Endothelial cell of umbilical vein (primary cell): ENCODE measurements at regions not wholly inside any gene's neighbourhood (a gene's known extent, or its start where the extent isn't known, plus 50 kb on each side); places are given as distances from the start of the nearest gene placed in this dataset.

Experiments
- BruUV-seq: library from RNA; stranded (reverse); fragments of 400-500 nt; replicated peaks from 2 replicates; lab custom pipeline; 2021; lab: Mats Ljungman, UMichigan
- CTCF ChIA-PET: fragments of 300-600, 350-600 bp; sonication (Branson Sonifier 250); formaldehyde crosslinking; loops from one replicate; lab custom pipeline; 2021; ENCODE audit warnings: antibody characterized with exemption, inconsistent platforms; lab: Charles Lee
- POLR2A ChIA-PET: fragments of 300-600, 350-600 bp; sonication (Branson Sonifier 250); formaldehyde crosslinking; loops from one replicate; lab custom pipeline; 2021; ENCODE audit warnings: antibody characterized with exemption, inconsistent platforms; lab: Charles Lee
- DNase-seq: peaks from one replicate; pipeline ENCODE4 v3.0.0-alpha.2; 2011; ENCODE audit warnings: low read depth, low spot score
- FAIRE-seq: peaks from 2 replicates; lab custom pipeline; 2011; peaks lifted over from hg19 to GRCh38; lab: Jason Lieb, UNC
- H2AFZ ChIP-seq: 2 replicates; pipeline ENCODE4 v1.6.0; 2012; ENCODE audit warnings: low read depth, low read length, control low read depth, inconsistent platforms
- H3K27ac ChIP-seq: 2 replicates; pipeline ENCODE4 v1.5.1; 2011; ENCODE audit warnings: low read depth, mild to moderate bottlenecking, control low read depth, low read length, moderate library complexity; ENCODE audit not compliant: insufficient read depth
- H3K27me3 ChIP-seq, 2 experiments: 2 replicates each; pipeline versions ENCODE4 v1.6.0 to v1.6.1; 2011; ENCODE audit warnings: low read length in 2 of 2, mixed read lengths in 1 of 2; ENCODE audit not compliant: control insufficient read depth in 2 of 2, insufficient read depth in 2 of 2
- H3K36me3 ChIP-seq, 2 experiments: 2 replicates in 1 of 2; 3 replicates in 1 of 2; pipeline ENCODE4 v1.5.1; 2011; ENCODE audit warnings: low read length in 2 of 2, mild to moderate bottlenecking in 1 of 2, moderate library complexity in 1 of 2; ENCODE audit not compliant: control insufficient read depth in 2 of 2, insufficient read depth in 2 of 2; ENCODE audit errors: extremely low read depth in 1 of 2
- H3K4me1 ChIP-seq: 3 replicates; pipeline ENCODE4 v1.5.1; 2011; ENCODE audit warnings: mild to moderate bottlenecking, low read length; ENCODE audit not compliant: control insufficient read depth, insufficient read depth; ENCODE audit errors: extremely low read depth
- H3K4me2 ChIP-seq: 2 replicates; pipeline ENCODE4 v1.6.1; 2011; ENCODE audit warnings: low read length, control low read depth, mixed read lengths; ENCODE audit not compliant: insufficient read depth
- H3K4me3 ChIP-seq, 3 experiments: fragments of 200-600 bp in 1 of 3; sonication (generic), shearing (Covaris generic) in 1 of 3; replicated peaks in 1 of 3; 2 replicates each; pipeline ENCODE4 v1.5.1; 2011 to 2016; ENCODE audit warnings: control low read depth in 3 of 3, low read length in 3 of 3, mild to moderate bottlenecking in 2 of 3, inconsistent platforms in 1 of 3, low read depth in 1 of 3, moderate library complexity in 1 of 3; ENCODE audit not compliant: insufficient read depth in 1 of 3
- H3K79me2 ChIP-seq: 2 replicates; pipeline ENCODE4 v1.6.0; 2012; ENCODE audit warnings: low read length, inconsistent platforms; ENCODE audit not compliant: control insufficient read depth, insufficient read depth
- H3K9ac ChIP-seq: replicated peaks from 2 replicates; pipeline ENCODE3; 2011; ENCODE audit warnings: low read length, control low read depth; ENCODE audit not compliant: insufficient read depth; ENCODE audit errors: extremely low read depth
- H3K9me1 ChIP-seq: replicated peaks from 3 replicates; pipeline ENCODE4 v1.6.0; 2011; ENCODE audit warnings: mild to moderate bottlenecking, low read length; ENCODE audit not compliant: control insufficient read depth, insufficient read depth; ENCODE audit errors: extremely low read depth
- H3K9me3 ChIP-seq: replicated peaks from 2 replicates; pipeline ENCODE4 v1.5.1; 2012; ENCODE audit warnings: low read length, inconsistent platforms; ENCODE audit not compliant: control insufficient read depth, insufficient read depth
- H4K20me1 ChIP-seq: replicated peaks from 2 replicates; pipeline ENCODE3; 2011; ENCODE audit warnings: mild to moderate bottlenecking, low read length; ENCODE audit not compliant: control insufficient read depth, insufficient read depth; ENCODE audit errors: extremely low read depth
- EZH2 ChIP-seq: IDR thresholded peaks from 2 replicates; pipeline ENCODE4 v1.6.1; 2012; ENCODE audit warnings: borderline replicate concordance, low read depth, mild to moderate bottlenecking, moderate library complexity, low read length, inconsistent platforms; ENCODE audit not compliant: severe bottlenecking
- FOS ChIP-seq: IDR thresholded peaks from 2 replicates; pipeline ENCODE4 v1.6.1; 2011; ENCODE audit warnings: mild to moderate bottlenecking, low read length, moderate library complexity, borderline replicate concordance; ENCODE audit not compliant: insufficient read depth
- GATA2 ChIP-seq: IDR thresholded peaks from 2 replicates; pipeline ENCODE4 v1.7.0; 2011; ENCODE audit warnings: low read depth, mild to moderate bottlenecking, moderate library complexity, mixed read lengths, low read length; ENCODE audit not compliant: insufficient read length, insufficient read depth
- JUN ChIP-seq: IDR thresholded peaks from 2 replicates; pipeline ENCODE4 v1.6.1; 2011; ENCODE audit warnings: borderline replicate concordance, low read depth; ENCODE audit not compliant: insufficient read length, insufficient read depth
- MAX ChIP-seq: IDR thresholded peaks from 2 replicates; pipeline ENCODE4 v1.6.1; 2011; ENCODE audit not compliant: insufficient read depth, insufficient read length
- MYC ChIP-seq: IDR thresholded peaks from one replicate; pipeline ENCODE4 v1.6.1; 2011; ENCODE audit warnings: mild to moderate bottlenecking, low read depth, low read length
- POLR2A ChIP-seq: IDR thresholded peaks from 2 replicates; pipeline ENCODE4 v1.6.1; 2012; ENCODE audit warnings: low read depth, mild to moderate bottlenecking, control low read depth, low read length
- POLR2AphosphoS5 ChIP-seq: IDR thresholded peaks from 2 replicates; pipeline ENCODE4 v1.6.1; 2012; ENCODE audit warnings: low read depth, mild to moderate bottlenecking, control low read depth, low read length, moderate library complexity; ENCODE audit not compliant: insufficient read depth
- dilution Hi-C: fragments of 300-500 bp; cut with MboI; formaldehyde crosslinking; loops from one replicate; pipeline ENCODE4 v1.15.0; 2019; ENCODE audit warnings: low sequenced_read_pairs; ENCODE audit not compliant: extremely low pct_ligation_motif_present
- intact Hi-C: fragments of 100-400 bp; cut with micrococcal nuclease; formaldehyde crosslinking; loops from one replicate; pipeline ENCODE4 v1.10.0; 2022
- TF ChIP-seq, protein P1 (sequence below), 2 donors: IDR thresholded peaks; 1 replicate in 1 of 2; 2 replicates in 1 of 2; pipeline ENCODE4 v1.5.1; 2011; ENCODE audit warnings: low read length in 2 of 2, mild to moderate bottlenecking in 2 of 2, moderate library complexity in 2 of 2, control low read depth in 1 of 2, inconsistent platforms in 1 of 2, low read depth in 1 of 2; ENCODE audit not compliant: insufficient read depth in 1 of 2; ENCODE audit errors: extremely low read depth in 1 of 2

GRCh38 chr17:77709594-77709993, 248.9 kb upstream of the TNRC6C start:
- H3K9me1 ChIP-seq, result no peaks in the 10 kb centered on the region
- no peak for FAIRE-seq
- POLR2A ChIA-PET, result no interaction called here

More at GRCh38 chr17:77709594-77709993, 248.9 kb upstream of the TNRC6C start:
- Histone ChIP-seq H2AFZ (no peak overlapping the region), H3K9ac (no peak overlapping the region), H3K36me3 (no peaks in the 10 kb centered on the region), H3K27ac (no peak overlapping the region), H3K4me2 (no peak overlapping the region), H3K9me3 (no peaks in the 10 kb centered on the region), H3K4me3 (no peak overlapping the region), H3K79me2 (no peaks in the 10 kb centered on the region), H4K20me1 (no peaks in the 10 kb centered on the region), H3K4me1 (no peaks in the 10 kb centered on the region), H3K27me3 (peaks cover 0 to 5% of the 10 kb centered on the region in 2 experiments)
- dilution Hi-C loops (no loop called here), intact Hi-C loops (no loop called here)
- CTCF ChIA-PET, result no interaction called here
- no peak for DNase-seq
- no TSS peak for BruUV-seq
- TF ChIP-seq GATA2, result no peak
- TF ChIP-seq POLR2A, result no peak
- TF ChIP-seq FOS, result no peak
- TF ChIP-seq, protein P1, sequence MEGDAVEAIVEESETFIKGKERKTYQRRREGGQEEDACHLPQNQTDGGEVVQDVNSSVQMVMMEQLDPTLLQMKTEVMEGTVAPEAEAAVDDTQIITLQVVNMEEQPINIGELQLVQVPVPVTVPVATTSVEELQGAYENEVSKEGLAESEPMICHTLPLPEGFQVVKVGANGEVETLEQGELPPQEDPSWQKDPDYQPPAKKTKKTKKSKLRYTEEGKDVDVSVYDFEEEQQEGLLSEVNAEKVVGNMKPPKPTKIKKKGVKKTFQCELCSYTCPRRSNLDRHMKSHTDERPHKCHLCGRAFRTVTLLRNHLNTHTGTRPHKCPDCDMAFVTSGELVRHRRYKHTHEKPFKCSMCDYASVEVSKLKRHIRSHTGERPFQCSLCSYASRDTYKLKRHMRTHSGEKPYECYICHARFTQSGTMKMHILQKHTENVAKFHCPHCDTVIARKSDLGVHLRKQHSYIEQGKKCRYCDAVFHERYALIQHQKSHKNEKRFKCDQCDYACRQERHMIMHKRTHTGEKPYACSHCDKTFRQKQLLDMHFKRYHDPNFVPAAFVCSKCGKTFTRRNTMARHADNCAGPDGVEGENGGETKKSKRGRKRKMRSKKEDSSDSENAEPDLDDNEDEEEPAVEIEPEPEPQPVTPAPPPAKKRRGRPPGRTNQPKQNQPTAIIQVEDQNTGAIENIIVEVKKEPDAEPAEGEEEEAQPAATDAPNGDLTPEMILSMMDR (IDR thresholded peaks at IDR 0.05; ENCODE audit: extremely low read depth in 1 of 2, insufficient read depth in 1 of 2, low read depth in 1 of 2, low read length in 2 of 2), result no peak
- TF ChIP-seq POLR2AphosphoS5, result no peak
- TF ChIP-seq MYC, result no peak
- no peak for TF ChIP-seq MAX
- TF ChIP-seq EZH2, result no peak
- no peak for TF ChIP-seq JUN
